OCI-LY1 (cell line): ENCODE measurements at regions not wholly inside any gene's neighbourhood (a gene's known extent, or its start where the extent isn't known, plus 50 kb on each side); places are given as distances from the start of the nearest gene placed in this dataset.

Source experiments
- H2AFZ ChIP-seq: fragments of 200-600 bp; sonication (generic), shearing (Covaris generic); 2 replicates; pipeline ENCODE4 v1.6.0; 2014; ENCODE audit warnings: antibody characterized with exemption, mild to moderate bottlenecking, low read length
- H3F3A ChIP-seq: fragments of 200-600 bp; sonication (generic), shearing (Covaris generic); 2 replicates; pipeline ENCODE4 v1.6.0; 2014; ENCODE audit warnings: mild to moderate bottlenecking, antibody characterized with exemption, low read length, moderate library complexity; ENCODE audit not compliant: insufficient read depth
- H3K27ac ChIP-seq: fragments of 200-600 bp; sonication (generic); 2 replicates; pipeline ENCODE4 v1.5.1; 2014; ENCODE audit warnings: low read length, mixed run types, mild to moderate bottlenecking, low read depth; ENCODE audit not compliant: poor library complexity, severe bottlenecking
- H3K27me3 ChIP-seq: fragments of 200-600 bp; sonication (generic); 2 replicates; pipeline ENCODE4 v1.6.0; 2014; ENCODE audit warnings: antibody characterized with exemption, mild to moderate bottlenecking, low read length, moderate library complexity; ENCODE audit not compliant: insufficient read depth
- H3K36me3 ChIP-seq: fragments of 200-600 bp; sonication (generic); 2 replicates; pipeline ENCODE4 v1.6.1; 2014; ENCODE audit warnings: mild to moderate bottlenecking, antibody characterized with exemption, low read length, moderate library complexity, mixed read lengths; ENCODE audit not compliant: insufficient read depth
- H3K4me1 ChIP-seq: fragments of 200-600 bp; sonication (generic); 2 replicates; pipeline ENCODE4 v1.5.1; 2014; ENCODE audit warnings: mild to moderate bottlenecking, low read length, moderate library complexity; ENCODE audit not compliant: insufficient read depth, severe bottlenecking
- H3K4me2 ChIP-seq: fragments of 200-600 bp; sonication (generic), shearing (Covaris generic); 2 replicates; pipeline ENCODE4 v1.6.1; 2014; ENCODE audit warnings: low read length
- H3K4me3 ChIP-seq: fragments of 200-600 bp; sonication (generic); 2 replicates; pipeline ENCODE4 v1.5.1; 2014; ENCODE audit warnings: low read length, low read depth, mild to moderate bottlenecking, mixed read lengths; ENCODE audit not compliant: poor library complexity, severe bottlenecking
- H3K79me2 ChIP-seq: fragments of 200-600 bp; shearing (Covaris generic); 2 replicates; pipeline ENCODE4 v1.6.1; 2016; ENCODE audit warnings: mixed run types, low read length, mixed read lengths; ENCODE audit not compliant: insufficient read depth
- H3K9ac ChIP-seq: fragments of 200-600 bp; sonication (generic), shearing (Covaris generic); 2 replicates; pipeline ENCODE4 v1.6.1; 2014; ENCODE audit warnings: mild to moderate bottlenecking, low read length, mixed read lengths
- H3K9me2 ChIP-seq: fragments of 200-600 bp; sonication (generic), shearing (Covaris generic); 2 replicates; pipeline ENCODE4 v1.6.1; 2014; ENCODE audit warnings: low read depth, mild to moderate bottlenecking, low read length, mixed read lengths
- H3K9me3 ChIP-seq: fragments of 200-600 bp; shearing (Covaris generic); 2 replicates; pipeline ENCODE4 v1.6.1; 2014; ENCODE audit warnings: low read length, mixed read lengths
- H4K20me1 ChIP-seq: fragments of 200-600 bp; sonication (generic), shearing (Covaris generic); 2 replicates; pipeline ENCODE4 v1.6.0; 2016; ENCODE audit warnings: mild to moderate bottlenecking, low read length; ENCODE audit not compliant: insufficient read depth
- EZH2 ChIP-seq: fragments of 200-600 bp; sonication (generic), shearing (Covaris generic); IDR thresholded peaks from 2 replicates; pipeline ENCODE4 v1.8.0; 2017; ENCODE audit warnings: borderline replicate concordance, mixed run types, mild to moderate bottlenecking, antibody characterized with exemption, low read length, moderate library complexity, mixed read lengths
- TF ChIP-seq, protein P1 (sequence below): fragments of 200-600 bp; sonication (generic), shearing (Covaris generic); IDR thresholded peaks from 2 replicates; pipeline ENCODE4 v1.5.1; 2017; ENCODE audit warnings: mild to moderate bottlenecking, antibody characterized with exemption, low read length, moderate library complexity, mixed read lengths

DNA sequence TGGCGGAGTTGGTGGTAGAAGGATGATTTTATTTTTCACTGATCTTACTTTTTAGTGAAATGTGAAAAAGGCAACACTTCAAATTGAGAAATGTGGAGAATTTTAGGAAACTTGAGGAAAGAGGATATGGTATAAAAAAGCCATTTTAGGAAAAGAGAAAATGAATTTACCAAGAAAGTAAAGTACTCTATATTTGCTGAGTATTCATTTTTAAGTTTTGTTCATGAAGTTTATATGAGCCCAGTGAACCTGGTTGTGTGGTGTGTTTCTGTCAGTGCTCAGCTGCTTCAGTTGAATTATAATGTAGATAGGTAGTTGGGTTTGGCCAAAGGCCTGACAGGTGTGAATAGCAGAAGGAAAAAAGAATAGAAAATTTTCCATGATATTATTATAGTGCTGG is 345.5 kb upstream of the FSTL5 start:
- no peaks in the 10 kb centered on the region for H3K4me1 ChIP-seq
- H3K27me3 ChIP-seq: no peaks in the 10 kb centered on the region
- no peak for TF ChIP-seq EZH2
- TF ChIP-seq, protein P1, sequence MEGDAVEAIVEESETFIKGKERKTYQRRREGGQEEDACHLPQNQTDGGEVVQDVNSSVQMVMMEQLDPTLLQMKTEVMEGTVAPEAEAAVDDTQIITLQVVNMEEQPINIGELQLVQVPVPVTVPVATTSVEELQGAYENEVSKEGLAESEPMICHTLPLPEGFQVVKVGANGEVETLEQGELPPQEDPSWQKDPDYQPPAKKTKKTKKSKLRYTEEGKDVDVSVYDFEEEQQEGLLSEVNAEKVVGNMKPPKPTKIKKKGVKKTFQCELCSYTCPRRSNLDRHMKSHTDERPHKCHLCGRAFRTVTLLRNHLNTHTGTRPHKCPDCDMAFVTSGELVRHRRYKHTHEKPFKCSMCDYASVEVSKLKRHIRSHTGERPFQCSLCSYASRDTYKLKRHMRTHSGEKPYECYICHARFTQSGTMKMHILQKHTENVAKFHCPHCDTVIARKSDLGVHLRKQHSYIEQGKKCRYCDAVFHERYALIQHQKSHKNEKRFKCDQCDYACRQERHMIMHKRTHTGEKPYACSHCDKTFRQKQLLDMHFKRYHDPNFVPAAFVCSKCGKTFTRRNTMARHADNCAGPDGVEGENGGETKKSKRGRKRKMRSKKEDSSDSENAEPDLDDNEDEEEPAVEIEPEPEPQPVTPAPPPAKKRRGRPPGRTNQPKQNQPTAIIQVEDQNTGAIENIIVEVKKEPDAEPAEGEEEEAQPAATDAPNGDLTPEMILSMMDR: no peak
- no peaks in the 10 kb centered on the region for H3K79me2 ChIP-seq
- no peaks in the 10 kb centered on the region for H3K9me2 ChIP-seq
- no peaks in the 10 kb centered on the region for H3K36me3 ChIP-seq
- no peaks in the 10 kb centered on the region for H3K9me3 ChIP-seq
- no peak overlapping the region for H2AFZ ChIP-seq
- no peak overlapping the region for H3K4me3 ChIP-seq
- H4K20me1 ChIP-seq: no peaks in the 10 kb centered on the region; the same call in 1 of the 2 replicates
- no peak overlapping the region for H3K9ac ChIP-seq
- no peaks in the 10 kb centered on the region for H3F3A ChIP-seq
- H3K27ac ChIP-seq: no peak overlapping the region
- H3K4me2 ChIP-seq: no peak overlapping the region

DNA sequence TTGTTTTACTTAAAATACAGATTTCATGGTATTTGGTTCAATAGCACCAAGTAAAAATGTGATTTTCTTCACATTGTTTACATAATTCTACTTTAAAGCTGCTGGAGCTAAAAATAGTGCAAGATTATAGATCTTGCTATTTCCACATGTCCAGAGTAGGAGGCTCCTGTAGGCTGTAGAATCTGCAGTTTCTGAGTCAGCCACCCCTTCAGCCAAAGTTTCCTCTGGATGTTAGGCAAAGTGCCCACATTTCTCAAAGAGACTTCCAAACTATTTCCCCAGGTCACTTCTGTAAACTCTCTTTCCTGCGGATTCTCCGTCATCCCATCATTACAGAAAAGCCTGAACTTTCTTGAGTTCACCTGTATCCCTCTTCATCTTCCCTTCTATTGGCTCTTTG is 342.5 kb upstream of the FSTL5 start:
- H3K4me1 ChIP-seq: no peaks in the 10 kb centered on the region
- H3K9me2 ChIP-seq: no peaks in the 10 kb centered on the region
- TF ChIP-seq EZH2: no peak
- TF ChIP-seq, protein P1: no peak
- H3K79me2 ChIP-seq: no peaks in the 10 kb centered on the region
- H3K9ac ChIP-seq: no peak overlapping the region
- no peak overlapping the region for H3K4me2 ChIP-seq
- no peak overlapping the region for H2AFZ ChIP-seq
- no peak overlapping the region for H3K4me3 ChIP-seq
- no peak overlapping the region for H3K27ac ChIP-seq
- H3K36me3 ChIP-seq: no peaks in the 10 kb centered on the region
- no peaks in the 10 kb centered on the region for H3F3A ChIP-seq
- H4K20me1 ChIP-seq: no peaks in the 10 kb centered on the region
- no peaks in the 10 kb centered on the region for H3K27me3 ChIP-seq
- no peaks in the 10 kb centered on the region for H3K9me3 ChIP-seq

DNA sequence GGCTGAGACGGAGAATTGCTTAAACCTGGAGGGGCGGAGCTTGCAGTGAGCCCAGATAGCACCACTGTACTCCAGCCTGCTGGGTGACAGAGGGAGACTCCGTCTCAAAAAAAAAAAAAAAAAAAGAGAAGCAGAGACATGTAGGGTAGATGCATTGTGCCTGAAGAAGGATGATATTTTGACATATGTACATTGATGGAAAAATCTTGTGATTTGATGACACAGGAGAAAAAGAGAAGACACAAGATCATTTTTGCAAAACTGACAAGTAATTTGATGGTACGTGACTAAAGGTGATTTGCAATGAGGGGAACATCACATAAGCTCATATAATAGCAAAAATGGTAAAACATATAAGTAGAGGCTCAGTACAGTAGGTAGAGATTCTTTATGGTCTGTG is 340.1 kb upstream of the FSTL5 start:
- no peaks in the 10 kb centered on the region for H3K4me1 ChIP-seq
- no peak for TF ChIP-seq EZH2
- TF ChIP-seq, protein P1: no peak
- H3K79me2 ChIP-seq: no peaks in the 10 kb centered on the region
- H3K27ac ChIP-seq: no peak overlapping the region
- H3K9me2 ChIP-seq: no peaks in the 10 kb centered on the region
- H3K9ac ChIP-seq: no peak overlapping the region
- no peaks in the 10 kb centered on the region for H3F3A ChIP-seq
- no peak overlapping the region for H2AFZ ChIP-seq
- no peaks in the 10 kb centered on the region for H3K9me3 ChIP-seq
- no peaks in the 10 kb centered on the region for H3K36me3 ChIP-seq
- H4K20me1 ChIP-seq: no peaks in the 10 kb centered on the region
- H3K4me2 ChIP-seq: no peak overlapping the region
- no peak overlapping the region for H3K4me3 ChIP-seq
- H3K27me3 ChIP-seq: no peaks in the 10 kb centered on the region
